ENCODE measurements at regions not wholly inside any gene's neighbourhood (a gene's known extent, or its start where the extent isn't known, plus 50 kb on each side); places are given as distances from the start of the nearest gene placed in this dataset.

DNA sequence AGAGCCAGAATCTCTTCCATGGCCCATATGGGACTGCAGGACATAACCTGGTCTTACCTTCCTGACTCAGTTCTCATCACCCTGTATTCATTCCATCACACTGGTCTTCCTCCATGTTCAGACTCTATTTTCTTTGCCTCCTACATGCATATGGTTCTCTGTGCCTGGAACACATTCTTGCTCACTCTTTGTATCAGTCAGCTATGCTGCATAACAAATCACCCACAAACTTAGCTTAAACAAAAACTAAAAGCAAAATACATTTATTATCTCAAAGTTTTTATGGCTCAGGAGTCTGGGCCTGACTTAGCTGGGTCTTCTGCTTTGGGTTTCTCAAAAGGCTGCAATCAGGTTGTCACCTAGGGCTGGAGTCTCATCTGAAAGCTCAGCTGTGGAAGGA lies 712.6 kb upstream of the TBX3 start:
- TF ChIP-seq, protein P1, sequence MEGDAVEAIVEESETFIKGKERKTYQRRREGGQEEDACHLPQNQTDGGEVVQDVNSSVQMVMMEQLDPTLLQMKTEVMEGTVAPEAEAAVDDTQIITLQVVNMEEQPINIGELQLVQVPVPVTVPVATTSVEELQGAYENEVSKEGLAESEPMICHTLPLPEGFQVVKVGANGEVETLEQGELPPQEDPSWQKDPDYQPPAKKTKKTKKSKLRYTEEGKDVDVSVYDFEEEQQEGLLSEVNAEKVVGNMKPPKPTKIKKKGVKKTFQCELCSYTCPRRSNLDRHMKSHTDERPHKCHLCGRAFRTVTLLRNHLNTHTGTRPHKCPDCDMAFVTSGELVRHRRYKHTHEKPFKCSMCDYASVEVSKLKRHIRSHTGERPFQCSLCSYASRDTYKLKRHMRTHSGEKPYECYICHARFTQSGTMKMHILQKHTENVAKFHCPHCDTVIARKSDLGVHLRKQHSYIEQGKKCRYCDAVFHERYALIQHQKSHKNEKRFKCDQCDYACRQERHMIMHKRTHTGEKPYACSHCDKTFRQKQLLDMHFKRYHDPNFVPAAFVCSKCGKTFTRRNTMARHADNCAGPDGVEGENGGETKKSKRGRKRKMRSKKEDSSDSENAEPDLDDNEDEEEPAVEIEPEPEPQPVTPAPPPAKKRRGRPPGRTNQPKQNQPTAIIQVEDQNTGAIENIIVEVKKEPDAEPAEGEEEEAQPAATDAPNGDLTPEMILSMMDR (conservative IDR thresholded peaks at IDR 0.05) = no peak
- no peak for TF ChIP-seq ZFX (IDR thresholded peaks at IDR 0.05)

Measured in C4-2B (cell line).